Loucy (cell line): ENCODE measurements at regions not wholly inside any gene's neighbourhood (a gene's known extent, or its start where the extent isn't known, plus 50 kb on each side); places are given as distances from the start of the nearest gene placed in this dataset.

Source experiments
- EZH2phosphoT487 ChIP-seq: fragments of 200-600 bp; IDR thresholded peaks from 2 replicates; pipeline ENCODE4 v1.6.1; 2018; ENCODE audit warnings: antibody characterized with exemption, mild to moderate bottlenecking, moderate library complexity, borderline replicate concordance
- TF ChIP-seq, protein P1 (sequence below): fragments of 200-600 bp; sonication (generic); conservative IDR thresholded peaks from 2 replicates; pipeline ENCODE4 v1.5.1; 2014; ENCODE audit warnings: mild to moderate bottlenecking, antibody characterized with exemption, low read length

DNA sequence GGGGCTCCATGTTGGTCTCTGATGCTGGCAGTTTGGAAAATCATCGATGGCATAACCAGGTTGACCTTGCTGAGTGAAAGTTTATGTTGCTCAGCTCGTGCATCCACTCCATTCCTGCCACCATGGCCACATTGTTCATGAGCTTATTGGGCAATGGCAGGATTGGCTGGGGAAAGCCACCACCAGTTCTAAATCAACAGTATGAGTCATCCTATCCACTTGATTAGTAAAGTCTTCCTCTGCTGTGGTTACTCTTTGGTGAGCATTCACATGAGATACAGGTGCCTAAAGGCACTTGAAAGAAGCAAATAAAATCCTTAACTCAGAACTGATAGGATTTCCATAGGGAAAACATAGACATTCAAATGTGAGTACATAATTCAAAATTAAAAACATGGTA, 131.8 kb upstream of the FBN2 start:
- TF ChIP-seq, protein P1, sequence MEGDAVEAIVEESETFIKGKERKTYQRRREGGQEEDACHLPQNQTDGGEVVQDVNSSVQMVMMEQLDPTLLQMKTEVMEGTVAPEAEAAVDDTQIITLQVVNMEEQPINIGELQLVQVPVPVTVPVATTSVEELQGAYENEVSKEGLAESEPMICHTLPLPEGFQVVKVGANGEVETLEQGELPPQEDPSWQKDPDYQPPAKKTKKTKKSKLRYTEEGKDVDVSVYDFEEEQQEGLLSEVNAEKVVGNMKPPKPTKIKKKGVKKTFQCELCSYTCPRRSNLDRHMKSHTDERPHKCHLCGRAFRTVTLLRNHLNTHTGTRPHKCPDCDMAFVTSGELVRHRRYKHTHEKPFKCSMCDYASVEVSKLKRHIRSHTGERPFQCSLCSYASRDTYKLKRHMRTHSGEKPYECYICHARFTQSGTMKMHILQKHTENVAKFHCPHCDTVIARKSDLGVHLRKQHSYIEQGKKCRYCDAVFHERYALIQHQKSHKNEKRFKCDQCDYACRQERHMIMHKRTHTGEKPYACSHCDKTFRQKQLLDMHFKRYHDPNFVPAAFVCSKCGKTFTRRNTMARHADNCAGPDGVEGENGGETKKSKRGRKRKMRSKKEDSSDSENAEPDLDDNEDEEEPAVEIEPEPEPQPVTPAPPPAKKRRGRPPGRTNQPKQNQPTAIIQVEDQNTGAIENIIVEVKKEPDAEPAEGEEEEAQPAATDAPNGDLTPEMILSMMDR: no peak
- TF ChIP-seq EZH2phosphoT487: no peak
